K562 (cell line): ENCODE measurements at regions not wholly inside any gene's neighbourhood (a gene's known extent, or its start where the extent isn't known, plus 50 kb on each side); places are given as distances from the start of the nearest gene placed in this dataset.

Source experiments
- ASH1L ChIP-seq: fragments of 450-650 bp; IDR thresholded peaks from 2 replicates; pipeline ENCODE4 v1.6.1; 2018; ENCODE audit warnings: borderline replicate concordance, mild to moderate bottlenecking, low read depth; ENCODE audit not compliant: partially characterized antibody
- BCOR ChIP-seq: fragments of 450-650 bp; IDR thresholded peaks from 2 replicates; pipeline ENCODE4 v1.6.1; 2016
- ETS2 ChIP-seq: IDR thresholded peaks from 2 replicates; pipeline ENCODE4 v1.6.1; 2016; ENCODE audit warnings: borderline replicate concordance, missing genetic modification characterization, mild to moderate bottlenecking, moderate library complexity, missing compliant biosample characterization; ENCODE audit not compliant: poor library complexity, severe bottlenecking
- HNRNPL ChIP-seq: fragments of 200-400 bp; formaldehyde crosslinking; IDR thresholded peaks from 2 replicates; pipeline ENCODE4 v1.6.1; 2017; ENCODE audit warnings: low read depth, mild to moderate bottlenecking, low read length
- ILK ChIP-seq: fragments of 450-650 bp; IDR thresholded peaks from 2 replicates; pipeline ENCODE4 v1.6.1; 2016; ENCODE audit warnings: missing genetic modification characterization, low read depth, mild to moderate bottlenecking, missing compliant biosample characterization, moderate library complexity, borderline replicate concordance
- KLF16 ChIP-seq: IDR thresholded peaks from 2 replicates; pipeline ENCODE4 v1.6.1; 2016; ENCODE audit warnings: antibody characterized with exemption
- SMAD2 ChIP-seq: fragments of 150-350 bp; IDR thresholded peaks from 2 replicates; pipeline ENCODE4 v1.6.1; 2014; ENCODE audit warnings: low read depth, mild to moderate bottlenecking, low read length
- ZNF507 ChIP-seq: conservative IDR thresholded peaks from 2 replicates; pipeline ENCODE4 v1.6.1; 2017; ENCODE audit warnings: missing genetic modification characterization, missing compliant biosample characterization
- TF ChIP-seq, protein P1 (sequence below): fragments of 450-650 bp; IDR thresholded peaks from 2 replicates; pipeline ENCODE4 v1.6.1; 2016; ENCODE audit warnings: mild to moderate bottlenecking, moderate library complexity
- TF ChIP-seq, protein P2 (sequence below): fragments of 450-650 bp; IDR thresholded peaks from one replicate; pipeline ENCODE4 v1.6.1; 2018; ENCODE audit warnings: mild to moderate bottlenecking, moderate library complexity; ENCODE audit not compliant: partially characterized antibody
- TF ChIP-seq, protein P3 (sequence below): IDR thresholded peaks from 2 replicates; pipeline ENCODE4 v1.6.1; 2016; ENCODE audit warnings: missing genetic modification characterization, missing compliant biosample characterization

DNA sequence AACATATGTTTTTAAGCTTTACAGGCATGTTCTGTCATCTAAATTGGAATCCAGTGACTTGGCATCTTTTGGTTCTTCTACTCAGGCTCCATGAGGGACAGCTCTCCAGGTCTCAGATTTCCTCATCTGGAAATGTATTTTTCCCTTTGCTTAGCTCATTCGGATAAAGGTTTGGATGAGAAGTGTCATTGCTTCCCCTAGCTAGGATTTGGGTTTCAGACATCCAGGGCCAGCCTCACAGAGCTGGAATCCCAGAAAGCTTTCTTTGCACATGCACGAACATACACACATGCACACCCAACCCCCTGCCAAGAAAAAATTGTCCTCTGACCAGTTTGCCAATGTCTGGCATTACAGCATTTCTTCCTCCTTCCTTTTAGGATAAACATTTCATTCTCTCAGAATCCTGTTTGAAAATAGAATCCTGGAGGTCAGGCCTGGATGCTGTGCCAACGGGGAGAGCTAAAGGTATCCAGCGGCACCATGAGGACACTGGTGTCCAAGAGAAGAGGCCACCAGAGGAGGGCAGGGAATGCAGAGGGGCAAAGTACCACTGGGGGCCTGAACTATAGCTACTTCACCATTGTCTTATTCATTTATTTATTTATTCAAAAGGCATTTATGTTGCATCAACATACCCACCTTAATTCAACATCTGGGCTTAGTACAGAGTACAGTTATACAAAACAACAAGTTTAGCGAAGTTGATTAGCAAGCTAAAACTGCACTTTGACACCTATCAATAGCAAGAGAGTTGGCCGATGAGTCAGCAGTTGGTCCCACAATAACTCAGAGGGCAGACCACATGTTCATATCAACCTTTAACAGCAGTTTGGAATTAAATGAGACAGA lies 97.9 kb upstream of the ATL2 start (continued):
- TF ChIP-seq, protein P1, sequence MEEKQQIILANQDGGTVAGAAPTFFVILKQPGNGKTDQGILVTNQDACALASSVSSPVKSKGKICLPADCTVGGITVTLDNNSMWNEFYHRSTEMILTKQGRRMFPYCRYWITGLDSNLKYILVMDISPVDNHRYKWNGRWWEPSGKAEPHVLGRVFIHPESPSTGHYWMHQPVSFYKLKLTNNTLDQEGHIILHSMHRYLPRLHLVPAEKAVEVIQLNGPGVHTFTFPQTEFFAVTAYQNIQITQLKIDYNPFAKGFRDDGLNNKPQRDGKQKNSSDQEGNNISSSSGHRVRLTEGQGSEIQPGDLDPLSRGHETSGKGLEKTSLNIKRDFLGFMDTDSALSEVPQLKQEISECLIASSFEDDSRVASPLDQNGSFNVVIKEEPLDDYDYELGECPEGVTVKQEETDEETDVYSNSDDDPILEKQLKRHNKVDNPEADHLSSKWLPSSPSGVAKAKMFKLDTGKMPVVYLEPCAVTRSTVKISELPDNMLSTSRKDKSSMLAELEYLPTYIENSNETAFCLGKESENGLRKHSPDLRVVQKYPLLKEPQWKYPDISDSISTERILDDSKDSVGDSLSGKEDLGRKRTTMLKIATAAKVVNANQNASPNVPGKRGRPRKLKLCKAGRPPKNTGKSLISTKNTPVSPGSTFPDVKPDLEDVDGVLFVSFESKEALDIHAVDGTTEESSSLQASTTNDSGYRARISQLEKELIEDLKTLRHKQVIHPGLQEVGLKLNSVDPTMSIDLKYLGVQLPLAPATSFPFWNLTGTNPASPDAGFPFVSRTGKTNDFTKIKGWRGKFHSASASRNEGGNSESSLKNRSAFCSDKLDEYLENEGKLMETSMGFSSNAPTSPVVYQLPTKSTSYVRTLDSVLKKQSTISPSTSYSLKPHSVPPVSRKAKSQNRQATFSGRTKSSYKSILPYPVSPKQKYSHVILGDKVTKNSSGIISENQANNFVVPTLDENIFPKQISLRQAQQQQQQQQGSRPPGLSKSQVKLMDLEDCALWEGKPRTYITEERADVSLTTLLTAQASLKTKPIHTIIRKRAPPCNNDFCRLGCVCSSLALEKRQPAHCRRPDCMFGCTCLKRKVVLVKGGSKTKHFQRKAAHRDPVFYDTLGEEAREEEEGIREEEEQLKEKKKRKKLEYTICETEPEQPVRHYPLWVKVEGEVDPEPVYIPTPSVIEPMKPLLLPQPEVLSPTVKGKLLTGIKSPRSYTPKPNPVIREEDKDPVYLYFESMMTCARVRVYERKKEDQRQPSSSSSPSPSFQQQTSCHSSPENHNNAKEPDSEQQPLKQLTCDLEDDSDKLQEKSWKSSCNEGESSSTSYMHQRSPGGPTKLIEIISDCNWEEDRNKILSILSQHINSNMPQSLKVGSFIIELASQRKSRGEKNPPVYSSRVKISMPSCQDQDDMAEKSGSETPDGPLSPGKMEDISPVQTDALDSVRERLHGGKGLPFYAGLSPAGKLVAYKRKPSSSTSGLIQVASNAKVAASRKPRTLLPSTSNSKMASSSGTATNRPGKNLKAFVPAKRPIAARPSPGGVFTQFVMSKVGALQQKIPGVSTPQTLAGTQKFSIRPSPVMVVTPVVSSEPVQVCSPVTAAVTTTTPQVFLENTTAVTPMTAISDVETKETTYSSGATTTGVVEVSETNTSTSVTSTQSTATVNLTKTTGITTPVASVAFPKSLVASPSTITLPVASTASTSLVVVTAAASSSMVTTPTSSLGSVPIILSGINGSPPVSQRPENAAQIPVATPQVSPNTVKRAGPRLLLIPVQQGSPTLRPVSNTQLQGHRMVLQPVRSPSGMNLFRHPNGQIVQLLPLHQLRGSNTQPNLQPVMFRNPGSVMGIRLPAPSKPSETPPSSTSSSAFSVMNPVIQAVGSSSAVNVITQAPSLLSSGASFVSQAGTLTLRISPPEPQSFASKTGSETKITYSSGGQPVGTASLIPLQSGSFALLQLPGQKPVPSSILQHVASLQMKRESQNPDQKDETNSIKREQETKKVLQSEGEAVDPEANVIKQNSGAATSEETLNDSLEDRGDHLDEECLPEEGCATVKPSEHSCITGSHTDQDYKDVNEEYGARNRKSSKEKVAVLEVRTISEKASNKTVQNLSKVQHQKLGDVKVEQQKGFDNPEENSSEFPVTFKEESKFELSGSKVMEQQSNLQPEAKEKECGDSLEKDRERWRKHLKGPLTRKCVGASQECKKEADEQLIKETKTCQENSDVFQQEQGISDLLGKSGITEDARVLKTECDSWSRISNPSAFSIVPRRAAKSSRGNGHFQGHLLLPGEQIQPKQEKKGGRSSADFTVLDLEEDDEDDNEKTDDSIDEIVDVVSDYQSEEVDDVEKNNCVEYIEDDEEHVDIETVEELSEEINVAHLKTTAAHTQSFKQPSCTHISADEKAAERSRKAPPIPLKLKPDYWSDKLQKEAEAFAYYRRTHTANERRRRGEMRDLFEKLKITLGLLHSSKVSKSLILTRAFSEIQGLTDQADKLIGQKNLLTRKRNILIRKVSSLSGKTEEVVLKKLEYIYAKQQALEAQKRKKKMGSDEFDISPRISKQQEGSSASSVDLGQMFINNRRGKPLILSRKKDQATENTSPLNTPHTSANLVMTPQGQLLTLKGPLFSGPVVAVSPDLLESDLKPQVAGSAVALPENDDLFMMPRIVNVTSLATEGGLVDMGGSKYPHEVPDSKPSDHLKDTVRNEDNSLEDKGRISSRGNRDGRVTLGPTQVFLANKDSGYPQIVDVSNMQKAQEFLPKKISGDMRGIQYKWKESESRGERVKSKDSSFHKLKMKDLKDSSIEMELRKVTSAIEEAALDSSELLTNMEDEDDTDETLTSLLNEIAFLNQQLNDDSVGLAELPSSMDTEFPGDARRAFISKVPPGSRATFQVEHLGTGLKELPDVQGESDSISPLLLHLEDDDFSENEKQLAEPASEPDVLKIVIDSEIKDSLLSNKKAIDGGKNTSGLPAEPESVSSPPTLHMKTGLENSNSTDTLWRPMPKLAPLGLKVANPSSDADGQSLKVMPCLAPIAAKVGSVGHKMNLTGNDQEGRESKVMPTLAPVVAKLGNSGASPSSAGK: peak; percentile 61
- no peak; the same call in 1 of the 2 replicates for TF ChIP-seq KLF16
- TF ChIP-seq, protein P2, sequence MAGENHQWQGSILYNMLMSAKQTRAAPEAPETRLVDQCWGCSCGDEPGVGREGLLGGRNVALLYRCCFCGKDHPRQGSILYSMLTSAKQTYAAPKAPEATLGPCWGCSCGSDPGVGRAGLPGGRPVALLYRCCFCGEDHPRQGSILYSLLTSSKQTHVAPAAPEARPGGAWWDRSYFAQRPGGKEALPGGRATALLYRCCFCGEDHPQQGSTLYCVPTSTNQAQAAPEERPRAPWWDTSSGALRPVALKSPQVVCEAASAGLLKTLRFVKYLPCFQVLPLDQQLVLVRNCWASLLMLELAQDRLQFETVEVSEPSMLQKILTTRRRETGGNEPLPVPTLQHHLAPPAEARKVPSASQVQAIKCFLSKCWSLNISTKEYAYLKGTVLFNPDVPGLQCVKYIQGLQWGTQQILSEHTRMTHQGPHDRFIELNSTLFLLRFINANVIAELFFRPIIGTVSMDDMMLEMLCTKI: no peak
- TF ChIP-seq ILK (tag): no peak
- no peak for TF ChIP-seq ZNF507 (tag)
- TF ChIP-seq SMAD2: no peak
- no peak for TF ChIP-seq ASH1L
- TF ChIP-seq ETS2 (tag): no peak
- TF ChIP-seq BCOR: no peak
- no peak for TF ChIP-seq HNRNPL
- TF ChIP-seq, protein P3, sequence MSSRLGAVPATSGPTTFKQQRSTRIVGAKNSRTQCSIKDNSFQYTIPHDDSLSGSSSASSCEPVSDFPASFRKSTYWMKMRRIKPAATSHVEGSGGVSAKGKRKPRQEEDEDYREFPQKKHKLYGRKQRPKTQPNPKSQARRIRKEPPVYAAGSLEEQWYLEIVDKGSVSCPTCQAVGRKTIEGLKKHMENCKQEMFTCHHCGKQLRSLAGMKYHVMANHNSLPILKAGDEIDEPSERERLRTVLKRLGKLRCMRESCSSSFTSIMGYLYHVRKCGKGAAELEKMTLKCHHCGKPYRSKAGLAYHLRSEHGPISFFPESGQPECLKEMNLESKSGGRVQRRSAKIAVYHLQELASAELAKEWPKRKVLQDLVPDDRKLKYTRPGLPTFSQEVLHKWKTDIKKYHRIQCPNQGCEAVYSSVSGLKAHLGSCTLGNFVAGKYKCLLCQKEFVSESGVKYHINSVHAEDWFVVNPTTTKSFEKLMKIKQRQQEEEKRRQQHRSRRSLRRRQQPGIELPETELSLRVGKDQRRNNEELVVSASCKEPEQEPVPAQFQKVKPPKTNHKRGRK (tag): no peak
